ENCODE measurements at regions not wholly inside any gene's neighbourhood (a gene's known extent, or its start where the extent isn't known, plus 50 kb on each side); places are given as distances from the start of the nearest gene placed in this dataset.

DNA sequence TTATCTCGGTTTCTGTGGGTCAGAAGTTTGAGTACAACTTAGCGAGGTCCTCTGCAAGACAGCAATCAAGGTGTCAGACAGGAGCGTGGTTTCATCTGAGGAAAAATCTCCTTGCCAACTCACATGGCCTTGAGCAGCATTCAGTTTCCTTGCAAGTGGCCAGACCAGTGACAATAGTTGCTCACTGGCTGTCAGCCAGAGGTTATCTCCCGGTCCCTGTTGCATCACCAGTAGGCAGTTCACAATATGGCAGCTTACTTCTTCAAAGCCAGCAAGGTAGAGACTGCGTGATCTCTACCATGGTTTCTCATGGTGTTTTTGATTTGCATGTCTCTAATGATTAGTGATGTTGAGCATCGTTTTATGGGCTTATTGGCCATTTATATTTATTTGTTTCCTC lies 143.8 kb upstream of the DAAM1 start:
- TF ChIP-seq GLIS3 (CRISPR knock-in tag; IDR thresholded peaks at IDR 0.05) = no peak
- no peak for TF ChIP-seq CSRNP3 (CRISPR knock-in tag; IDR thresholded peaks at IDR 0.05)
- TF ChIP-seq ZC3H10 (CRISPR knock-in tag; IDR thresholded peaks at IDR 0.05) = no peak
- ATAC-seq = no peak

DNA sequence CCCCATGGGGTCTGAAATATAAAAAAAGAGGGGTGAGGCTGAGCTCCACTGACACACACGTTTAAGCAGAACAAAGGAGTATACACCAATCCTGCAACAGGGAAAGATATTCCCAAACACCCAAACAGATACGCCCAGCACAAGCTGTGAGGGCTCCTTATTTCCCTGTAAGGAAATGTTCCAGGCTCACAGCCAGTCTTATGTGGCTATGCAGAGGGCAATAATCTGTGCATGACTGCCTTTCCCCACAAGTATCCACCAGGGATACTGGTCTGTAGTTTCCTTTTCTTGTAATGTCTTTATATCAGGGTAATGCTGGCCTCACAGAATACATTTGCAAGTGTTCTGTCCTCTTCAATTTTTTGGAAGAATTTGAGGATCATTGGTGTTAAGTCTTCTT lies 141.7 kb upstream of the DAAM1 start:
- TF ChIP-seq ZNF565 (CRISPR knock-in tag; conservative IDR thresholded peaks at IDR 0.05; ENCODE audit: low read depth) (no peak), ISL1 (CRISPR knock-in tag; IDR thresholded peaks at IDR 0.05) (no peak), BACH2 (CRISPR knock-in tag; IDR thresholded peaks at IDR 0.05; ENCODE audit: borderline replicate concordance) (no peak), TCF4 (CRISPR knock-in tag; IDR thresholded peaks at IDR 0.05; ENCODE audit: borderline replicate concordance) (no peak), SNAI2 (CRISPR knock-in tag; IDR thresholded peaks at IDR 0.05) (no peak)
- ATAC-seq = no peak

GRCh38 chr14:59055006-59055405 lies 133.5 kb upstream of the DAAM1 start:
- TF ChIP-seq ESRRG (CRISPR knock-in tag; IDR thresholded peaks at IDR 0.05) = no peak
- TF ChIP-seq, protein P1, sequence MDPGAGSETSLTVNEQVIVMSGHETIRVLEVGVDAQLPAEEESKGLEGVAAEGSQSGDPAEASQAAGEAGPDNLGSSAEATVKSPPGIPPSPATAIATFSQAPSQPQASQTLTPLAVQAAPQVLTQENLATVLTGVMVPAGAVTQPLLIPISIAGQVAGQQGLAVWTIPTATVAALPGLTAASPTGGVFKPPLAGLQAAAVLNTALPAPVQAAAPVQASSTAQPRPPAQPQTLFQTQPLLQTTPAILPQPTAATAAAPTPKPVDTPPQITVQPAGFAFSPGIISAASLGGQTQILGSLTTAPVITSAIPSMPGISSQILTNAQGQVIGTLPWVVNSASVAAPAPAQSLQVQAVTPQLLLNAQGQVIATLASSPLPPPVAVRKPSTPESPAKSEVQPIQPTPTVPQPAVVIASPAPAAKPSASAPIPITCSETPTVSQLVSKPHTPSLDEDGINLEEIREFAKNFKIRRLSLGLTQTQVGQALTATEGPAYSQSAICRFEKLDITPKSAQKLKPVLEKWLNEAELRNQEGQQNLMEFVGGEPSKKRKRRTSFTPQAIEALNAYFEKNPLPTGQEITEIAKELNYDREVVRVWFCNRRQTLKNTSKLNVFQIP (CRISPR knock-in tag; IDR thresholded peaks at IDR 0.05; ENCODE audit: borderline replicate concordance, low read depth) = no peak
- no peak for TF ChIP-seq ZNF565 (CRISPR knock-in tag; conservative IDR thresholded peaks at IDR 0.05; ENCODE audit: low read depth)
- no peak for TF ChIP-seq ZC3H10 (CRISPR knock-in tag; IDR thresholded peaks at IDR 0.05)
- TF ChIP-seq CREB5 (CRISPR knock-in tag; IDR thresholded peaks at IDR 0.05; ENCODE audit: low read depth) = no peak
- TF ChIP-seq BACH2 (CRISPR knock-in tag; IDR thresholded peaks at IDR 0.05; ENCODE audit: borderline replicate concordance) = no peak
- no peak for TF ChIP-seq RARB (CRISPR knock-in tag; IDR thresholded peaks at IDR 0.05)
- TF ChIP-seq SNAI2 (CRISPR knock-in tag; IDR thresholded peaks at IDR 0.05) = no peak
- no peak for TF ChIP-seq TCF4 (CRISPR knock-in tag; IDR thresholded peaks at IDR 0.05; ENCODE audit: borderline replicate concordance)
- TF ChIP-seq PATZ1 (CRISPR knock-in tag; IDR thresholded peaks at IDR 0.05; ENCODE audit: borderline replicate concordance) = no peak
- no peak for ATAC-seq

- peak; percentile 95 for ATAC-seq
- TF ChIP-seq PPARA (CRISPR knock-in tag; IDR thresholded peaks at IDR 0.05; ENCODE audit: borderline replicate concordance) (no peak), ZC3H10 (CRISPR knock-in tag; IDR thresholded peaks at IDR 0.05) (no peak), ZNF70 (CRISPR knock-in tag; IDR thresholded peaks at IDR 0.05) (no peak), TOX (CRISPR knock-in tag; IDR thresholded peaks at IDR 0.05; ENCODE audit: borderline replicate concordance) (no peak), PATZ1 (CRISPR knock-in tag; IDR thresholded peaks at IDR 0.05; ENCODE audit: borderline replicate concordance) (no peak), GLIS3 (CRISPR knock-in tag; IDR thresholded peaks at IDR 0.05) (no peak), TSHZ2 (CRISPR knock-in tag; IDR thresholded peaks at IDR 0.05) (no peak), SNAI2 (CRISPR knock-in tag; IDR thresholded peaks at IDR 0.05) (no peak), ESRRG (CRISPR knock-in tag; IDR thresholded peaks at IDR 0.05) (no peak), TCF4 (CRISPR knock-in tag; IDR thresholded peaks at IDR 0.05; ENCODE audit: borderline replicate concordance) (no peak)
- TF ChIP-seq, protein P1 (CRISPR knock-in tag; IDR thresholded peaks at IDR 0.05; ENCODE audit: borderline replicate concordance, low read depth) = no peak
These were observed 132.9 kb upstream of the DAAM1 start for GRCh38 chr14:59055439-59056045.
